ENCODE measurements at regions not wholly inside any gene's neighbourhood (a gene's known extent, or its start where the extent isn't known, plus 50 kb on each side); places are given as distances from the start of the nearest gene placed in this dataset.

DNA sequence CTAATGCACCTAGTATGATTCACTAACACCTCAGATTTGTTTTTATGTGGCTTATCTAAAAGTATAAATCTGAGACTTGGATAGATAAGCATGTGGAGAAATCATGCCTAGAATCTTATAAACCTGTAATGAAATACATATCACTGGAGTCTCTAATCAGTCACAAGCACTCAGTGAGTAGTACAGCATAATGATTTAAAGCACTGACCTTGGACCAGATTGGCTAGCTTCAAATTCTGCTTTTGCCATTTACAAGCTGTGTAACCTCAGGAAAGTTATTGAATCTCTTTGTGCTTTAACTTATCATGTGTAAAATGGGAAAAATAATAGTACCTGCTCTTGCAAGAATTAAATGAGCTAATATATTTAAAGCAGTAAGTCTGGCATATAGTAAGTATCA lies 61.2 kb upstream of the ALDH1A1 start:
- DNase-seq (ENCODE audit: low read depth in 2 of 2), result peak in 1 of 2 donors; percentile 44

DNA sequence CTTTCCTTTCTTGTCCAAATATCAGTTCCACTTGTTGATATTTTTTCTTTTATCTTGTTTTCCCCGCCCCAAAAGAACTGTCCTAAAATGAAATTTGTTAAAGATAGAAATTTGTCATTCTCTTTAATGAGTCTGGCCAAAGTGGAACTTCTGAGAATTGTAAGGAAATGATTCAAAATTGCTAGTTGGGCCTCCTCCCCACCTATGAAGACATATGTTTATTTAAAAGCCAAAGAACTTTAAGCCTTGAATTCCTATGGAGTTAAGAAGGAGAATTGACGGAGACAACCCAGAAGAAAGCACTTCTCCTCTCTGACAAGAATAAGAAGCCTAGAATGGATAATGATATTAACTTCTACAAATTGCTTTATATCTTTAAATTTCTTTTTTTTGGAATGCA lies 59.1 kb upstream of the ALDH1A1 start:
- DNase-seq (ENCODE audit: low read depth in 2 of 2), result peak in 1 of 2 donors; percentile 29

DNA sequence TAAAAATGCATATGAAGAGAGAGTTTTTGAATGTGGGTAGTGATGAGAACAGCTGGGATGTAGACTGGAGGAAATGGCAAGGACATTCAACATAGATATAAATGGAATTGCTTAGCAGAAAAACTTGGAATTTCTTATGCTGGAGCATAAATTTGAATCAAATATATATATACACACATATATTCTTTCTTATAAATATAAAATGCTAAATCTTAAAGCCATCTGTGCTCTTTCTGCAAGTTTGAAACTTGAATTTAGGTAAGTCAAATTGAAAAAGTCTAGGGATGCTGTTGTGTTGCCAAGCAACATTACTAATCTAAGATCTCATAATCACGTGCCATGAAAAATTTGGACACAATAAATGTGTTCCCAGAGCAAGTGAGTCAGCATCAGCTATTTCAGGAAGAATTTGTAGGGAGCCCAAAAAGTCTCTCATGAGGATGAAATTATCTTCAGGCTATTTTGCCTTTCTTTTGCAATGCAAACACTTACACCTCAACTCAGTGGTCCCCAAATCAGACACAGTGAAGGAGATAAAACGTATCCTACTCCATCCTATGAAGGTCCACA lies 58.4 kb upstream of the ALDH1A1 start:
- peak; percentile 54 to 61 for DNase-seq (ENCODE audit: low read depth in 2 of 2)

DNA sequence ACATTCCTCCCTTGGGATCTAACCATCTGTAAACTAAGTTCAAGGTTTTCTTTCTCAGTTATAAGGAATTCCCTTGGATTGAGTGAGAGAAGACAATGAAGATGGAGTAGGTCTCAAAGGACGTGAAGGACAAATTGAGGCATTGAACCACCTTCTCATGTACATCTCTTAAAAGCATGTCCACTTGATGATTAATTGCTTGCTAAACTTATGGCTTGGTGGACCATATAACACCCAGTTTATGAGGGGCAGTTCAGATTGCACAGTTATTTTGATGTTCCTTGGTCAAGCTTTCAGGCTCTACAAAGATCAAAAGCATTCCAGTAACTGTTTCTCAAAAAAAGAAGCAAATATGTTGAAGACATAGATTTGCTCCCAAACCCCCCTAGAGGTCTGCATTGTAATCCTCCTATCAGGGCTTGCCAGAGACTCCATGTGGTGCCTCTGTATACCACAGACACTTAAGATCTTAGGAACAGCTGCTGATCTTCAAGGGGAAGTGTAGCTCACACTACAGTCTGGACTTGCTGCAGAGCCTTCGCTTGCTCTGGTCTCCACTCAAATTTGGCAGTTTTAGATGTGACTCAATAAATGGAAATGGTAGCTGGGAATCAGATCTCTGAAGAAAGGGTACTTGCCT lies 56.9 kb upstream of the ALDH1A1 start:
- no peak for DNase-seq (ENCODE audit: low read depth in 2 of 2)

DNA sequence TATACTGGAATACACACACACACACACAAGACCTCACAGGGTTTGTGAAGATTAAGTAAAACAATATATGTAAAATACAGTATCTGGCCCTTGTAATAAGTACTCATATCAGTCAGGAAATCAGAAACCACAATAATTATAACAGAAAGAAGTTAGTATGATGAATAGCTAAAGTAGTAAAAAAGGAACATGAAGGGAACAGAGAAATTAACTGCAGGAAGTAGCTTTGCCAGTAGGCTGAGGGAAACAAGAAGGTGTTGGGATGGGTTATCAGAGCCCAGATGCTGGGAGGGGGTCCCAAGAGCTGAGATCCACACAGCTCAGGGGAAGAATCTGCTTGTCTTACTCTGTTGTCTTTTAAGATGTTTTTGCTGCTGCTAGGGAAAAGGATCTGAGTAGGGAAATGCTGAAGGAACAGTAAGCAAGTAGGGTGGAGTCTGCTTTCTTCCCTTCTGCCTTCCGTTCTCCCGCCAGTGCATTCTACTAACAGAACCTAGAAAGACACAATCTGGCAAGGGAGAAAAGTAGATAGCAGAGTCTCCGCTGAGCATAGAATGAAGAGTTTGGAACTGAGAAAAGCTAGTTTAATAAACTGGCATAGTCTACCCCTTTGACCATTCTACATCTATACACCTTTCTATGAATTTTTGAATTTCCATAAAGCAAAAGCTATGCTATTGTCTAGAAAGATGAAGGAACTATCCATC lies 55.3 kb upstream of the ALDH1A1 start:
- DNase-seq (ENCODE audit: low read depth in 2 of 2), result peak in 1 of 2 donors; percentile 32

DNA sequence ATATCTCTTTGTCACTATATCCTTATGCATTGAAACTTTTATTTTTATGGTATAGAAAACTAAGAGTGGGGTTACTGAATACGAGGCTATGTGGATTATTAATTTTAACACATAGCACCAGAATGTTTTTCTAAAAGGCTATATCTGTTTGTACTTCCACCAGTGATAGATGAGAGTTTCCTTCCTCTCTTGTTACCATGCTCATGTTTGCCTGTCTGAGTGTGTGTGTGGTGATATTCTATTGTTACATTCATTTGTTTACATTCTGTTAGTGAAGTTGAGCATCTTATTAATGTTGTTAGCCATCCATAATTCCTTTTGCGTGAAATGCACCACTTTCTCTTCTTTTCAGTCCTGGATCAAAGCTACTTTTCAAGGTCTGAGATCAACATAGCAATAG lies 54.1 kb upstream of the ALDH1A1 start:
- DNase-seq (ENCODE audit: low read depth in 2 of 2), result peak; percentile 65 to 70

All from lung microvascular endothelial cell (primary cell).